ENCODE measurements at regions not wholly inside any gene's neighbourhood (a gene's known extent, or its start where the extent isn't known, plus 50 kb on each side); places are given as distances from the start of the nearest gene placed in this dataset.

- TF ChIP-seq ZC3H10 (CRISPR knock-in tag; IDR thresholded peaks at IDR 0.05) (no peak), ZFP3 (CRISPR knock-in tag; IDR thresholded peaks at IDR 0.05) (no peak), RARB (CRISPR knock-in tag; IDR thresholded peaks at IDR 0.05) (no peak), CSDC2 (CRISPR knock-in tag; IDR thresholded peaks at IDR 0.05) (no peak), ZNF70 (CRISPR knock-in tag; IDR thresholded peaks at IDR 0.05) (no peak), OSR1 (CRISPR knock-in tag; IDR thresholded peaks at IDR 0.05) (no peak), ZFP30 (CRISPR knock-in tag; IDR thresholded peaks at IDR 0.05) (no peak), ARNTL (CRISPR knock-in tag; IDR thresholded peaks at IDR 0.05; ENCODE audit: borderline replicate concordance, low read depth) (no peak), ISL1 (CRISPR knock-in tag; IDR thresholded peaks at IDR 0.05) (no peak), TSHZ2 (CRISPR knock-in tag; IDR thresholded peaks at IDR 0.05) (no peak)
- TF ChIP-seq, protein P1, sequence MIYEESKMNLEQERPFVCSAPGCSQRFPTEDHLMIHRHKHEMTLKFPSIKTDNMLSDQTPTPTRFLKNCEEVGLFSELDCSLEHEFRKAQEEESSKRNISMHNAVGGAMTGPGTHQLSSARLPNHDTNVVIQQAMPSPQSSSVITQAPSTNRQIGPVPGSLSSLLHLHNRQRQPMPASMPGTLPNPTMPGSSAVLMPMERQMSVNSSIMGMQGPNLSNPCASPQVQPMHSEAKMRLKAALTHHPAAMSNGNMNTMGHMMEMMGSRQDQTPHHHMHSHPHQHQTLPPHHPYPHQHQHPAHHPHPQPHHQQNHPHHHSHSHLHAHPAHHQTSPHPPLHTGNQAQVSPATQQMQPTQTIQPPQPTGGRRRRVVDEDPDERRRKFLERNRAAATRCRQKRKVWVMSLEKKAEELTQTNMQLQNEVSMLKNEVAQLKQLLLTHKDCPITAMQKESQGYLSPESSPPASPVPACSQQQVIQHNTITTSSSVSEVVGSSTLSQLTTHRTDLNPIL (CRISPR knock-in tag; IDR thresholded peaks at IDR 0.05; ENCODE audit: low read depth) = no peak
These were observed 2497.3 kb downstream of the ARAP2 start for GRCh38 chr4:33746979-33747378.

All from SK-N-SH treated with all-trans-retinoic acid at 6 μM for 48 hours (cell line).